ENCODE measurements at regions not wholly inside any gene's neighbourhood (a gene's known extent, or its start where the extent isn't known, plus 50 kb on each side); places are given as distances from the start of the nearest gene placed in this dataset.

GRCh38 chr9:16030528-16031185 lies 477.8 kb downstream of the CCDC171 start:
- H3K4me3 ChIP-seq (ENCODE audit: low read depth, low read length): no peak overlapping the region
- TF ChIP-seq, protein P1, sequence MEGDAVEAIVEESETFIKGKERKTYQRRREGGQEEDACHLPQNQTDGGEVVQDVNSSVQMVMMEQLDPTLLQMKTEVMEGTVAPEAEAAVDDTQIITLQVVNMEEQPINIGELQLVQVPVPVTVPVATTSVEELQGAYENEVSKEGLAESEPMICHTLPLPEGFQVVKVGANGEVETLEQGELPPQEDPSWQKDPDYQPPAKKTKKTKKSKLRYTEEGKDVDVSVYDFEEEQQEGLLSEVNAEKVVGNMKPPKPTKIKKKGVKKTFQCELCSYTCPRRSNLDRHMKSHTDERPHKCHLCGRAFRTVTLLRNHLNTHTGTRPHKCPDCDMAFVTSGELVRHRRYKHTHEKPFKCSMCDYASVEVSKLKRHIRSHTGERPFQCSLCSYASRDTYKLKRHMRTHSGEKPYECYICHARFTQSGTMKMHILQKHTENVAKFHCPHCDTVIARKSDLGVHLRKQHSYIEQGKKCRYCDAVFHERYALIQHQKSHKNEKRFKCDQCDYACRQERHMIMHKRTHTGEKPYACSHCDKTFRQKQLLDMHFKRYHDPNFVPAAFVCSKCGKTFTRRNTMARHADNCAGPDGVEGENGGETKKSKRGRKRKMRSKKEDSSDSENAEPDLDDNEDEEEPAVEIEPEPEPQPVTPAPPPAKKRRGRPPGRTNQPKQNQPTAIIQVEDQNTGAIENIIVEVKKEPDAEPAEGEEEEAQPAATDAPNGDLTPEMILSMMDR (IDR thresholded peaks at IDR 0.05; ENCODE audit: low read depth, low read length, missing control alignments): no peak
- no peaks in the 10 kb centered on the region for H3K27me3 ChIP-seq (replicated peaks)
- H3K27ac ChIP-seq: peak overlapping the region; percentile 91
- H3K36me3 ChIP-seq (replicated peaks): no peaks in the 10 kb centered on the region
- peak; percentile 98 for DNase-seq
- in situ Hi-C loops (cut with HindIII; ENCODE audit: low pct_ligation_motif_present, low sequenced_read_pairs): no loop called here

GRCh38 chr9:16031486-16031885 lies 478.6 kb downstream of the CCDC171 start:
- no peaks in the 10 kb centered on the region for H3K27me3 ChIP-seq (replicated peaks)
- TF ChIP-seq, protein P1 (IDR thresholded peaks at IDR 0.05; ENCODE audit: low read depth, low read length, missing control alignments): no peak
- H3K4me3 ChIP-seq (ENCODE audit: low read depth, low read length): no peak overlapping the region
- in situ Hi-C loops (cut with HindIII; ENCODE audit: low pct_ligation_motif_present, low sequenced_read_pairs): no loop called here
- no peaks in the 10 kb centered on the region for H3K36me3 ChIP-seq (replicated peaks)
- H3K27ac ChIP-seq: peak overlapping the region; percentile 91
- DNase-seq: no peak

- Histone ChIP-seq H3K27me3 (replicated peaks) (no peaks in the 10 kb centered on the region), H3K4me3 (ENCODE audit: low read depth, low read length) (no peak overlapping the region), H3K27ac (peak overlapping the region; percentile 91), H3K36me3 (replicated peaks) (no peaks in the 10 kb centered on the region)
- TF ChIP-seq, protein P1 (IDR thresholded peaks at IDR 0.05; ENCODE audit: low read depth, low read length, missing control alignments): no peak
- no peak for DNase-seq
- in situ Hi-C loops (cut with HindIII; ENCODE audit: low pct_ligation_motif_present, low sequenced_read_pairs): no loop called here
Observed at GRCh38 chr9:16031971-16032370, 479.1 kb downstream of the CCDC171 start.

GRCh38 chr9:16032799-16033198 lies 480.0 kb downstream of the CCDC171 start:
- in situ Hi-C loops (cut with HindIII; ENCODE audit: low pct_ligation_motif_present, low sequenced_read_pairs): no loop called here
- Histone ChIP-seq H3K27me3 (replicated peaks) (no peaks in the 10 kb centered on the region), H3K36me3 (replicated peaks) (no peaks in the 10 kb centered on the region), H3K4me3 (ENCODE audit: low read depth, low read length) (no peak overlapping the region), H3K27ac (no peak overlapping the region)
- TF ChIP-seq, protein P1 (IDR thresholded peaks at IDR 0.05; ENCODE audit: low read depth, low read length, missing control alignments): peak; percentile 49
- DNase-seq: no peak

- Histone ChIP-seq H3K27ac (no peak overlapping the region), H3K4me3 (ENCODE audit: low read depth, low read length) (no peak overlapping the region), H3K27me3 (replicated peaks) (no peaks in the 10 kb centered on the region), H3K36me3 (replicated peaks) (no peaks in the 10 kb centered on the region)
- TF ChIP-seq, protein P1 (IDR thresholded peaks at IDR 0.05; ENCODE audit: low read depth, low read length, missing control alignments): no peak
- DNase-seq: no peak
- in situ Hi-C loops (cut with HindIII; ENCODE audit: low pct_ligation_motif_present, low sequenced_read_pairs): no loop called here
Observed at GRCh38 chr9:16033253-16033652, 480.4 kb downstream of the CCDC171 start.
